Nucleus accumbens (tissue), 56 donors: ENCODE measurements at regions not wholly inside any gene's neighbourhood (a gene's known extent, or its start where the extent isn't known, plus 50 kb on each side); places are given as distances from the start of the nearest gene placed in this dataset.
"Not testable (repeated sequence)": the region's sequence is repeated elsewhere in the genome, so short reads cannot be mapped to it uniquely, and the experiment has no call there.

Experiments
- DNase-seq, 56 donors: peaks; one replicate each; lab custom pipeline; 2025; lab: John Stamatoyannopoulos, UW

- DNase-seq = peak in 25 of 56 donors; percentile 16 to 60 (median 34)
Observed at GRCh38 chr2:16031058-16031847, 90.9 kb downstream of the MYCN start.

DNA sequence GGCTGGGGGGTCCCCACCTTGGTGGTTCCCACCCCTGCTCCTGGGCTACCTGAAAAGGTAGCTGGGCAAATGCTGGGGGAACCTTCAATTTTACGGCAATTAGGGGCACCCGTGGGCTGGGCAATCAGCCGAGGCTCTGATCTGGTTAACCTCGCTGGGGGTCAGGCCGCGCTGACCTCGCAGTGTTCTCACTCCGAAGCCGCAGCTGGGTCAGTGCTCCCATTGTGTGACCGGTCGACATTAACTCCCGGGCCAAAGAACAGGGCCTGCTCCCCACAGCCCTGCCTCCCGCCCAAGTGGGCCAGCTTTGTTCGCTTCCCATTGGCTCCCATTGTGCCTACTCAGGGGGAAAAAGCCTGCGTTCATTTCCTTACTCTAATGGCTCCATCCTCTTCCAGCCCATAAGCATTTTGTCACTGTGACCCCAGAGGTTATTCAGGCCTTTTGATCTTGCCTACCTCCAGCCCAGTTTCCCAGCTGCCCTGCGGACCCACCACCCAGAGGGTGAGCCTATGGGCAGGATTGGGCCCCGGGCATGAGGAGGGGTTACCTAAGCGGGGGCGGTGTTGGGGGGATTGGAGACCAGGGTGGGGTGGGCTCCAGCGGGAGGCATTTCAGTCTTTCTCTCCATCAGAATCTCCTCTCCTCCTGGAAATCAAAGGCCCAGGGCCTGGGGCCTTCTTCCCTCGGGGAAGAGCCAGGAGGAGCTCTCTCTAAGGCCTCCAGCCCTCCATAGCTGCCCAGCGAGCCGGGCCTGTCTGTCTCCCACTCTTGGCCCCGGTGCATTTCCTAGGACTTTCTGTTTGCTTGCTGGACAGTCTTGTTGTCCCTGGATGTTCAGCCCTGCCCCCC lies 90.1 kb downstream of the MYCN start:
- DNase-seq = peak in 34 of 56 donors; percentile 8 to 77 (median 34)

DNA sequence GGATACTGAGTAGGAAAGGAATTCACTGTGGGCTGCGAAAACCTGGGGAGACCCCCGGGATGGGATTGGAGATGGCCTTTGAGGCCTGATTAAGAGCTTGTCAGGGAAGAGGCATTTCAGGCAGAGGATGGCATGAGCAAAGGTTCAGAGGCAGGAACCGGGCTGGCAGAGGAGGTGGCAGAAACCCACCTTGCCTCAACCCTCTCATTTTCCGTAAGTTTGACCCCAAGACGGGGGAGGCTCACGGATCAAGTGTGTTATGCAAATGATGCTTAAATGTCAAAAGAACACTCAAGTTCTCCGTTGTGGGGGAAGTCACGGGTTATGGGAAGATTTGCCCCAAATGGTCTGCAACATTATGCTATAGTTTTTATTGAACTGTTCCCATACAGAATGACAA lies 88.3 kb downstream of the MYCN start:
- no peak for DNase-seq

- DNase-seq = no peak
Observed at GRCh38 chr2:16026816-16027501, 86.6 kb downstream of the MYCN start.

GRCh38 chr2:16025876-16026640 lies 85.7 kb downstream of the MYCN start:
- DNase-seq = no peak

DNA sequence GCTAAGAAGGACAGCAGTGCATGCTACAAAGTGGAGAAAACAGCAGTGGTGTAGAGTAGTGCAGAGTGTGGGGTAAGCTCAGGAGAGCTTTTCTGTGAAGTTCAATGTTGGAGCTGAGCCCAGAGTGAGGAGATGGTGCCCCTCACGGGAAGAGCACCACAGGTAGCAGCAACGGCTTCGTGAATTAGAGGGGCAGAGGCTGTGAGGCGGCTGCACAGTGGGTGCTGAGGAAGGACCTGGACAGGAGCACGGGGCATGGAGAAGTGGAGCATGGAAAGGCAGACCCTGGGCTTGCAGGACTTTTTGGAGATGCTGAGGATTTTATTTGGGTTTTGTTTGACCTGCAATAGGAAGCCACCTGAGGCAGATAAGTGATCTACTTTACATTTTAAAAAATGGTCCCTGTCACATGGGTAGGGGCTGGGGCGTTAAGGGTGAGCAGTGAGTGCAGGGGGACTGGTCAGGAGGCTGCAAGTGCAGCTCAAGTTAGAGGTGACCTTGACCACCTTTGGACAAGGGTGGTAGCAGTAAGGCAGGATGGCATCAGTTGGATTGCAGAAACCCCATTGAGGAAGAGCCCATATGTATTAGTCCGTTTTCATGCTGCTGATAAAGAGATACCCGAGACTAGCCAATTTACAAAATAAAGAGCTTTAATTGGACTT lies 85.0 kb downstream of the MYCN start:
- DNase-seq = no peak

DNA sequence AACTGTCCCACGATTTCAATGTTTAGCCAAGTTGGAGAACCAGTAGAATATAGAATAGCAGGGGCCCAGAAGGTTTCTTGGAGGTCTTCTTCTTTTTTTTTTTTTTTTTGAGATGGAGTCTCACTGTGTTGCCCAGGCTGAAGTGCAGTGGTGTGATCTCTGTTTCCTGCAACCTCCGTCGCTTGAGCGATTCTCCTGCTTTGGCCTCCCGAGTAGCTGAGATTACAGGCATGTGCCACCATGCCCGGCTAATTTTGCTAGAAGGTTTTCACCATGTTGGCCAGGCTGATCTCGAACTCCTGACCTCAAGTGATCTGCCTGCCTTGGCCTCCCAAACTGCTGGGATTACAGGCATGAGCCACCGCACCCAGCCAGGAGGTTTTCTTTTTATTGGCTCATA lies 84.3 kb downstream of the MYCN start:
- not testable (repeated sequence) for DNase-seq

GRCh38 chr2:16023506-16024360 lies 83.4 kb downstream of the MYCN start:
- no peak for DNase-seq

DNA sequence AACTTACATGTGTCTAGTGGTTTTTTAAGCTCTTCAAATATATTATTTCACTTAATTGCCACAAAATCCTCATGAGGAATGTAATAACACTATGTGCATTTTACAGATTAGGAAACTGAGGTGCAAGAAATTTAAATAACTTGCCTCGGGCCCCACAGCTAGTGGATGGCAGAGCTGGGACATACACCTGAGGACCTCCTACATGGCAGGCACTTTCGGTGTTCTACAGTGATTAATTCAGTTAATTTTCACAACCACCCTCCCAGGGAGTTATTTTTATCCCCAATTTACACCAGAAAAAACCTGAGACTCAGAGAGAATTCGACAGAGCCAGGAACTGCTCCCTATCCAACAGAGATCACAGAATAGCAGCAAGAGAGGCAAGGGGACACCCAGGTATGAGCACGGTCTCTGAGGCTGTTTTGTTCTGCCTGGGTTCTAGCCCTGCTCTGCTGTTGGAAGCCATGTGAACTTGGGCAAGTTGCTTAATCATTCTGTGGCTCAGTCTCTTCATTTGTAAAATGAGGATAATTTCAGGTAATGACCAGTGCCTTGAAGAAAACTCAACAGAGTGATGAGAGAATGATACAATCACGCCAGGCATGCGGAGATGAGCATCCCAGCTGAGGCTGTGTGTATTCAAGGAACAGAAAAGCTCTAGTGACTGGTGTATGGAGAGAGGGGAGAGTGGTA lies 82.3 kb downstream of the MYCN start:
- peak in 1 of 56 donors; percentile 6 for DNase-seq

GRCh38 chr2:16021611-16022363 lies 81.4 kb downstream of the MYCN start:
- no peak for DNase-seq

- peak in 24 of 56 donors; percentile 9 to 67 (median 30) for DNase-seq
Observed at GRCh38 chr2:16020389-16021008, 80.1 kb downstream of the MYCN start.

GRCh38 chr2:16019617-16020351 lies 79.4 kb downstream of the MYCN start:
- no peak for DNase-seq

DNA sequence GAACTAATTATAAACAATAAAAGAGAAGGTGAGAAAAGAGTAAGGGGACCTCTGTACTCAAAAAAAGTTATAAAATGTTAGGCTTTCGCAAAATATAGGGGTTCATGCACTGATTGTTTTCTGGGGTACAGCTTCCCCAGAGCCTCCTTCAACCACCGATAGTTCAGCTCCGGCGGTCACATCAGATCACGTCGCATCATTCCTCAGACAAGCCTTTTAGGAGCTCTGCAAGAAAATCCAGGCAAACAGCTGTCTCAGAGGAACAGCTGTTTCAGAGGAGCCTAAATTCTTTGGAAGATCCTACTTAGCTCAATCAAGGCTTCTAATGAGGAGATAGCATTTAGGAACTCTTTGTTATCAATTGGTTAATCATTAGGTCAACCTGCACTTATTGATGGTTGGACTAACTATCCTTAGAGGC lies 78.7 kb downstream of the MYCN start:
- no peak for DNase-seq

GRCh38 chr2:16018277-16019059 lies 78.1 kb downstream of the MYCN start:
- DNase-seq = no peak

DNA sequence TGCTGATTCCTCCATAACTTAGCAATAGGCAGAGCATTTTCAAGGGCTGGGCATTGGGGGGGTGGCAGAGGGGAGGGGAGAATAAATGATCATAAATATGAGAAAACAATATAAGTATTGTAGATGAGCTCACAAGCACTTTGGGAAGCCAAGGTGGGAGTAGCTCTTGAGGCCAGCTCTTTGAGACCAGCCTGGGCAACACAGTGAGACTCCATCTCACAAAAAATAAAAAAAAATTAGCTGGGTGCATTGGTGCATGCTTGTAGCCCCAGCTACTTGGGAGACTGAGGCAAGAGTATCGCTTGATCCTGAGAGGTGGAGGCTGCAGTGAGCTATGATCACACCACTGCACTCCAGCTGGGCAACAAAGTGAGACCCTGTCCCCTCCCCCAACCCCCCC lies 75.9 kb downstream of the MYCN start:
- no peak for DNase-seq

DNA sequence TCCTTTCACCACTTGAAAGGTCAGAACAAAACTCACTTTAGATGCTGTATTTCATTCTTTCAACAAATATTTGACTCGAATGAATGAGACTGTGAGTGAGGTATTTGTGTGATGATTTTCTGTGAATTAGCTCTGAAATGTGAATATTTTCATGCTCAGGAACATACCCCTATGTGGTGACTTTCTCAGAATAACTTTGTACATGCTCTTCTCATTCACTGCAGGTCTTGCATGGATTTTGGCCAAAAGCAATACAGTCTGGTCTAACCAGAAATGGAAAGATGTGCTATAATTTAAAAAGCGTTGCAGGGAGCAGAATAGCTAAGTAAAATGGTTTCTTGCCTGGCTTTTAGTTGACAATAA lies 75.5 kb downstream of the MYCN start:
- DNase-seq = no peak
